GM12891 (cell line): ENCODE measurements at regions not wholly inside any gene's neighbourhood (a gene's known extent, or its start where the extent isn't known, plus 50 kb on each side); places are given as distances from the start of the nearest gene placed in this dataset.

Experiments used
- DNase-seq: peaks from one replicate; pipeline ENCODE4 v3.0.0; 2011; ENCODE audit warnings: low spot score; ENCODE audit not compliant: insufficient read length
- FAIRE-seq: peaks from 2 replicates; lab custom pipeline; 2011; peaks lifted over from hg19 to GRCh38; lab: Jason Lieb, UNC
- PAX5 ChIP-seq: IDR thresholded peaks from 2 replicates; pipeline ENCODE4 v1.6.1; 2011; ENCODE audit warnings: low read length, moderate library complexity, mild to moderate bottlenecking; ENCODE audit not compliant: insufficient read depth, severe bottlenecking
- POLR2A ChIP-seq: IDR thresholded peaks from 2 replicates; pipeline ENCODE4 v1.6.1; 2011; ENCODE audit warnings: low read depth, low read length, control low read depth
- POLR2AphosphoS5 ChIP-seq: IDR thresholded peaks from 2 replicates; pipeline ENCODE4 v1.6.1; 2011; ENCODE audit warnings: low read depth, low read length, control low read depth
- POU2F2 ChIP-seq: IDR thresholded peaks from 2 replicates; pipeline ENCODE4 v1.6.1; 2011; ENCODE audit warnings: low read depth, mild to moderate bottlenecking, control low read depth, low read length, moderate library complexity
- SPI1 ChIP-seq: IDR thresholded peaks from 2 replicates; pipeline ENCODE4 v1.6.1; 2011; ENCODE audit warnings: low read depth, low read length, control low read depth
- TAF1 ChIP-seq: IDR thresholded peaks from 2 replicates; pipeline ENCODE4 v1.6.1; 2011; ENCODE audit warnings: low read depth, low read length, control low read depth

- DNase-seq (no peak), FAIRE-seq (no peak)
- no peak for TF ChIP-seq TAF1
- no peak for TF ChIP-seq POU2F2
- no peak for TF ChIP-seq SPI1
- no peak for TF ChIP-seq POLR2AphosphoS5
- no peak for TF ChIP-seq POLR2A
- TF ChIP-seq PAX5 = no peak
These were observed 126.5 kb upstream of the MYL2 start for GRCh38 chr12:111046896-111047295.

- TF ChIP-seq TAF1 (no peak), PAX5 (no peak), SPI1 (no peak), POLR2AphosphoS5 (no peak), POU2F2 (no peak), POLR2A (no peak)
- no peak for DNase-seq
- no peak for FAIRE-seq
These were observed 125.6 kb upstream of the MYL2 start for GRCh38 chr12:111045941-111046340.

- DNase-seq (no peak), FAIRE-seq (no peak)
- TF ChIP-seq PAX5 = no peak
- TF ChIP-seq TAF1 = no peak
- no peak for TF ChIP-seq SPI1
- TF ChIP-seq POU2F2 = no peak
- no peak for TF ChIP-seq POLR2AphosphoS5
- no peak for TF ChIP-seq POLR2A
These were observed 120.7 kb upstream of the MYL2 start for GRCh38 chr12:111041091-111041490.

- TF ChIP-seq PAX5 (no peak), POLR2AphosphoS5 (no peak), POLR2A (no peak), SPI1 (no peak), TAF1 (no peak), POU2F2 (no peak)
- no peak for FAIRE-seq
- no peak for DNase-seq
These were observed 120.3 kb upstream of the MYL2 start for GRCh38 chr12:111040690-111041089.

- TF ChIP-seq POU2F2 (no peak), POLR2AphosphoS5 (no peak), SPI1 (no peak), TAF1 (no peak), POLR2A (no peak), PAX5 (no peak)
- DNase-seq (no peak), FAIRE-seq (no peak)
These were observed 118.6 kb upstream of the MYL2 start for GRCh38 chr12:111038941-111039340.

GRCh38 chr12:111038077-111038476 lies 117.7 kb upstream of the MYL2 start:
- TF ChIP-seq TAF1 = no peak
- DNase-seq (no peak), FAIRE-seq (no peak)

- FAIRE-seq (no peak), DNase-seq (no peak)
- TF ChIP-seq PAX5 (no peak), POU2F2 (no peak), POLR2A (no peak), TAF1 (no peak), SPI1 (no peak)
These were observed 116.7 kb upstream of the MYL2 start for GRCh38 chr12:111037047-111037446.

- FAIRE-seq = no peak
- no peak for TF ChIP-seq SPI1
- no peak for DNase-seq
These were observed 115.4 kb upstream of the MYL2 start for GRCh38 chr12:111035578-111036301.

- TF ChIP-seq TAF1 (no peak), POU2F2 (no peak), SPI1 (no peak), POLR2AphosphoS5 (no peak), POLR2A (no peak), PAX5 (no peak)
- FAIRE-seq = no peak
- DNase-seq = no peak
These were observed 114.7 kb upstream of the MYL2 start for GRCh38 chr12:111034886-111035577.

- TF ChIP-seq POLR2A (no peak), POU2F2 (no peak), SPI1 (no peak)
- FAIRE-seq = no peak
- DNase-seq = no peak
These were observed 113.9 kb upstream of the MYL2 start, which contains the start of gene CUX2 for GRCh38 chr12:111034083-111034885. Gene CUX2, plus strand, starts transcription at chr12:111034165.
